HL-60 (cell line): ENCODE measurements at regions not wholly inside any gene's neighbourhood (a gene's known extent, or its start where the extent isn't known, plus 50 kb on each side); places are given as distances from the start of the nearest gene placed in this dataset.

Experiments used
- DNase-seq, 2 experiments: peaks; one replicate each; pipeline ENCODE4 v3.0.0-alpha.2; 2010 to 2020; ENCODE audit warnings: low read depth in 1 of 2, low spot score in 1 of 2
- H3K27ac ChIP-seq: fragments of 250-450 bp; sonication (Bioruptor Pico); replicated peaks from 2 replicates; pipeline ENCODE4 v1.5.1; 2020; ENCODE audit warnings: mild to moderate bottlenecking, moderate library complexity
- H3K27me3 ChIP-seq: fragments of 250-450 bp; sonication (Bioruptor Pico); 2 replicates; pipeline ENCODE4 v1.5.1; 2021; ENCODE audit warnings: mild to moderate bottlenecking, moderate library complexity; ENCODE audit not compliant: insufficient read depth, poor library complexity, severe bottlenecking
- H3K4me3 ChIP-seq: replicated peaks from 2 replicates; pipeline ENCODE4 v1.5.1; 2011; ENCODE audit warnings: mild to moderate bottlenecking, control low read depth, low read length; ENCODE audit not compliant: insufficient read depth
- CTCF ChIP-seq: IDR thresholded peaks from one replicate; pipeline ENCODE4 v1.5.1; 2011; ENCODE audit warnings: low read length, control low read depth, inconsistent platforms; ENCODE audit not compliant: insufficient read depth
- GABPA ChIP-seq: IDR thresholded peaks from 2 replicates; pipeline ENCODE4 v1.6.1; 2012; ENCODE audit warnings: low read depth
- POLR2AphosphoS5 ChIP-seq: IDR thresholded peaks from 2 replicates; pipeline ENCODE4 v1.6.1; 2012; ENCODE audit warnings: low read depth
- REST ChIP-seq: IDR thresholded peaks from 2 replicates; pipeline ENCODE4 v1.6.1; 2012; ENCODE audit warnings: low read depth; ENCODE audit not compliant: insufficient replicate concordance
- SPI1 ChIP-seq: IDR thresholded peaks from 2 replicates; pipeline ENCODE4 v1.6.1; 2012; ENCODE audit warnings: low read depth, mild to moderate bottlenecking, borderline replicate concordance

GRCh38 chr7:42768045-42768444 lies 143.8 kb downstream of the C7orf25 start:
- Histone ChIP-seq H3K27ac (no peak overlapping the region), H3K4me3 (no peak overlapping the region), H3K27me3 (peaks cover 2% of the 10 kb centered on the region)
- DNase-seq, result no peak
- no peak for TF ChIP-seq CTCF
- TF ChIP-seq SPI1, result no peak
- no peak for TF ChIP-seq POLR2AphosphoS5
- TF ChIP-seq REST, result no peak
- TF ChIP-seq GABPA, result no peak

- TF ChIP-seq CTCF (no peak), POLR2AphosphoS5 (no peak), REST (no peak), GABPA (no peak), SPI1 (no peak)
- H3K4me3 ChIP-seq, result no peak overlapping the region
- H3K27me3 ChIP-seq, result peaks cover 2% of the 10 kb centered on the region
- no peak for DNase-seq
- no peak overlapping the region for H3K27ac ChIP-seq
These were observed 145.0 kb downstream of the C7orf25 start for GRCh38 chr7:42766782-42767423.

- TF ChIP-seq POLR2AphosphoS5, result no peak
- no peak for TF ChIP-seq SPI1
- no peak for TF ChIP-seq GABPA
- TF ChIP-seq REST, result no peak
- TF ChIP-seq CTCF, result no peak
- H3K27me3 ChIP-seq, result peaks cover 2% of the 10 kb centered on the region
- no peak overlapping the region for H3K27ac ChIP-seq
These were observed 145.9 kb downstream of the C7orf25 start for GRCh38 chr7:42765931-42766330.

More at GRCh38 chr7:42765931-42766330, 145.9 kb downstream of the C7orf25 start:
- no peak overlapping the region for H3K4me3 ChIP-seq
- no peak for DNase-seq
